ENCODE measurements at regions not wholly inside any gene's neighbourhood (a gene's known extent, or its start where the extent isn't known, plus 50 kb on each side); places are given as distances from the start of the nearest gene placed in this dataset.

DNA sequence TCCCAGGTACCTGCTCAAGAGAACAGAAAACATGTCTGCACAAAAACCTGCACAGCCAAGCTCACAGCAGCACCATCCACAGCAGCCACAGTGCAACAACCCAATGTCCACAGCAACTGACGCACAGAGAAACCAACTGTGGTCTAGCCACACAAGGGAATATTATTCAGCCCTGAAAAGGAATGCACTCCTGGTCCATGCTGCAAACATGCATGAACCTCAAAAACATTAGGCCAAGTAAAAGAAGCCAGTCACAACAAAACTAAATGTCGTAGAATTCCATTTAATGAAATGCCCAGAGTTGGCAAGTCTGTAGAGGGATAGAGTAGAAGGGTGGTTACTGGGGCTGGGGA, 60.6 kb downstream of the MYEOV start:
- DNase-seq (no peak), ATAC-seq (ENCODE audit: low read depth in 2 of 2) (no peak)
- no peaks in the 10 kb centered on the region for H3K27me3 ChIP-seq (ENCODE audit: control insufficient read depth, insufficient read depth, low read length)
- no peak overlapping the region for H3K27ac Mint-ChIP-seq
- no peaks in the 10 kb centered on the region for H3K36me3 Mint-ChIP-seq
- no peaks in the 10 kb centered on the region for H3K36me3 ChIP-seq (ENCODE audit: control insufficient read depth, insufficient read depth, low read length)
- H3K4me3 ChIP-seq (ENCODE audit: low read depth, low read length), result no peak overlapping the region
- no peaks in the 10 kb centered on the region for H3K4me1 Mint-ChIP-seq
- peaks cover 10% of the 10 kb centered on the region for H3K27me3 Mint-ChIP-seq
- H3K4me1 ChIP-seq (ENCODE audit: control insufficient read depth, insufficient read depth, low read length, poor library complexity, severe bottlenecking), result no peaks in the 10 kb centered on the region
- H3K27ac ChIP-seq (ENCODE audit: insufficient read depth, low read length, poor library complexity, severe bottlenecking), result no peak overlapping the region
- H3K9me3 Mint-ChIP-seq, result peaks cover 0 to 4% (median 0%) of the 10 kb centered on the region in 7 donors
- no peak overlapping the region for H3K4me3 Mint-ChIP-seq
- H3K9me3 ChIP-seq (ENCODE audit: control insufficient read depth in 2 of 2, low read length in 2 of 2), result peaks cover 0 to under 1% of the 10 kb centered on the region in 2 experiments

DNA sequence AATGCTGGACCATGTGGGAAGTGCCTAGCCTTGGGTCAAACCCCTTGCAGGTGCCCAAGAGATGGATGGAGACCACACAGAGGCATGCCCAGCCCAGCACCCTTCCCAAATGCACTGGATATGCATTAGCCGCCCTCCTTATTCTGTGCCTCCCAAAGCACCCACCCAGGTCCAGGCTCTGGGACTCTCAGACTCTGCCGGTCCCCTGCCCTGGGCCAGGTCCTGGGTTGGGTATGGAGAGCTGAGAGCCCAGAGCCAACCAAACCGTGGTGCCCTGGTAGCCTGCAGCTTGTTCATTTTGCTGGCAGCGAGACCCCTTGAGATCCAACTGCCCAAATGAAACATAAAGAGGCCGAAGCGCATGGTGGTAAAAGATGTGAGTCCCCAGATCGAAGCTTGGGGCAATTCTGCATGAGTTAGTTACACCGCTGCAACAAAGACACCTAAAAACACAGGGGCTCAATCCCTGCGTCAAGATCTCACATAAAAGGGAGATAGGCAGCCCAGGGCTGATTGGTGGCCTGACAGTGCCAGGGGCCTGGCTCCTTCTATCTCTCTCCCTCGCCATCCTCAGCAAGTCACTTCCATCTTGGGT, 61.5 kb downstream of the MYEOV start:
- Histone ChIP-seq H3K4me3 (ENCODE audit: low read depth, low read length) (no peak overlapping the region), H3K9me3 (ENCODE audit: control insufficient read depth in 2 of 2, low read length in 2 of 2) (peaks cover 0 to 5% of the 10 kb centered on the region in 2 experiments), H3K27me3 (ENCODE audit: control insufficient read depth, insufficient read depth, low read length) (peaks cover 2% of the 10 kb centered on the region), H3K27ac (ENCODE audit: insufficient read depth, low read length, poor library complexity, severe bottlenecking) (no peak overlapping the region), H3K36me3 (ENCODE audit: control insufficient read depth, insufficient read depth, low read length) (no peaks in the 10 kb centered on the region), H3K4me1 (ENCODE audit: control insufficient read depth, insufficient read depth, low read length, poor library complexity, severe bottlenecking) (no peaks in the 10 kb centered on the region)
- peaks cover 9% of the 10 kb centered on the region for H3K27me3 Mint-ChIP-seq
- ATAC-seq (ENCODE audit: low read depth in 2 of 2), result no peak
- H3K4me1 Mint-ChIP-seq, result no peaks in the 10 kb centered on the region
- no peak for DNase-seq
- no peak overlapping the region for H3K27ac Mint-ChIP-seq
- no peak overlapping the region for H3K4me3 Mint-ChIP-seq
- peaks cover 0 to 6% (median 0%) of the 10 kb centered on the region in 7 donors for H3K9me3 Mint-ChIP-seq
- no peaks in the 10 kb centered on the region for H3K36me3 Mint-ChIP-seq

DNA sequence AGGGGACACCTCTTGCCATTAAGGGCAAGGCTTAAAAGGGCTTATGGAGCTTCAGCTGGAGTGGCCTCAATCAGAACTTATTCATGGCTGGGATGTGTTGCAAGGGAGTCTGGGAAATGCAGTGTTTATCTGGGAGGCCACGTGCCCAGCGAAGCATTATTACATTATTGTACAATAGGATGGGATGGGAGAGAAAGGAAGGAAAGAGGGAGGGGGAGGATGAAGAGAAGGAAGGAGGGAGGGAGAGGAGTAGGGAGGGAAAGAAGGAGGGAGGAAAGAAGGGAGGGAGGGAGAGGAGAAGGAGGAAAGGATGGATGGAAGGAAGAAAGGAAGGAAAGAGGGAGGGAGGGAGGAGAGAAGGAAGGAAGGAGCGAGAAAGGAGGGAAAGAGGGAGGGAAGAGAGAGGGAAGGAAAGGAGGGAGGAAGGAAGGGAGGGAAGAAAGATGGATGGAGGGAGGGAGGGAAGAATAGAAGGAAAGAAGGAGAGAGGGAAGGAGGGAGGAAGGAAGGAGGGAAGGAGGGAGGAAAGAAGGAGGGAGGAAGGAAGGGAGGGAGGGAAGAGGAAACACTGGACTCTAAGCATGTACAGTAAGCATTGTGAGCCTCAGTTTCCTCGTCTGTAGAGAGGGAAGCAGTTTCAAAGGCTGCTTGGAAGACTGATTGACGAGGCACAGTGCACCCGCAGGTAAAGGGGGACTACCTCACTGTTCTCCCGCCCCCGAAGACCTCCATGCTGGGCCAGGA, 62.2 kb downstream of the MYEOV start:
- Histone ChIP-seq H3K27ac (ENCODE audit: insufficient read depth, low read length, poor library complexity, severe bottlenecking) (no peak overlapping the region), H3K27me3 (ENCODE audit: control insufficient read depth, insufficient read depth, low read length) (peaks cover 2% of the 10 kb centered on the region), H3K9me3 (ENCODE audit: control insufficient read depth in 2 of 2, low read length in 2 of 2) (peaks cover 0 to 5% of the 10 kb centered on the region in 2 experiments), H3K36me3 (ENCODE audit: control insufficient read depth, insufficient read depth, low read length) (no peaks in the 10 kb centered on the region), H3K4me1 (ENCODE audit: control insufficient read depth, insufficient read depth, low read length, poor library complexity, severe bottlenecking) (no peaks in the 10 kb centered on the region), H3K4me3 (ENCODE audit: low read depth, low read length) (no peak overlapping the region)
- Mint-ChIP-seq H3K9me3 (peaks cover 0 to 6% (median 0%) of the 10 kb centered on the region in 7 donors), H3K4me1 (no peaks in the 10 kb centered on the region), H3K27me3 (peaks cover 9% of the 10 kb centered on the region), H3K27ac (no peak overlapping the region), H3K4me3 (no peak overlapping the region), H3K36me3 (no peaks in the 10 kb centered on the region)
- ATAC-seq (ENCODE audit: low read depth in 2 of 2), result no peak
- no peak for DNase-seq

DNA sequence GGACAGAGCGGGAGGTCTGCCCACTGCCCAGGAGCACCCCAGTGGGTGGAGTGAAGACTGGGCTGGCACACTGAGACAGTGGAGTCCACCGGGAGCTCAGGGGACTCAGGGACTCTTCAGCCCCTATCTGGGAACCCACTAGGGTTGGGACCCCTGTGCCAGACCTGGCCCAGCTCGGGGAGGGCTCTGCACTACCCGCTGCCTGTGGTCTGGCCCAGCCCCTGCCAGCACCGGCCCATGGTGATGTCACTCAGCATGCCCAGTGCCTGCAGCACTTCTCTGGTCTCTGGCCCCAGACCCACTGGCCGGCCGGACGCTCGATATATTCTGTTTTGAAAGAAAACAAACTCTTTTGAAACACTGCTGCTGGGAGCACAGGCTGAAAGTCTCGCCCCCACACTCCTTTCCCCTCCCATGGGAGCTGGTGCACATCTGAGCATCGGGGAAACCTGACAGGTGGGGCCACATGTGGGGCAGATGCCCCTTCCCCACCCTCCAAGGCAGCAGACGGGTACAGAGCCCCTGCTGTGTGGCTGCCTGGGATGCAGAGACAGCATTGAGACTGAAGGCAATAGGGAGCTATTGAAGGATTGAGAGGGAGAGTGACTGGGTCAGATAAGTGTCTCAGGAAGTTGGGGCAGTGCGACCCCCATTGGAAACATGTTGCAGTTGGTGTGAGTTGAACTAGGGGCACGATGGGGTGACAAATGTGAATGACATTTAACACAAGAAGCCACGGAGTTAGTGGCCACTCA, 62.9 kb downstream of the MYEOV start:
- DNase-seq (no peak), ATAC-seq (ENCODE audit: low read depth in 2 of 2) (no peak)
- no peak overlapping the region for H3K27ac ChIP-seq (ENCODE audit: insufficient read depth, low read length, poor library complexity, severe bottlenecking)
- H3K36me3 ChIP-seq (ENCODE audit: control insufficient read depth, insufficient read depth, low read length), result no peaks in the 10 kb centered on the region
- Mint-ChIP-seq H3K9me3 (peaks cover 0 to 6% (median 0%) of the 10 kb centered on the region in 7 donors), H3K27ac (no peak overlapping the region), H3K27me3 (peaks cover 15% of the 10 kb centered on the region), H3K36me3 (no peaks in the 10 kb centered on the region), H3K4me3 (no peak overlapping the region), H3K4me1 (no peaks in the 10 kb centered on the region)
- peaks cover 0 to 5% of the 10 kb centered on the region in 2 experiments for H3K9me3 ChIP-seq (ENCODE audit: control insufficient read depth in 2 of 2, low read length in 2 of 2)
- H3K4me1 ChIP-seq (ENCODE audit: control insufficient read depth, insufficient read depth, low read length, poor library complexity, severe bottlenecking), result no peaks in the 10 kb centered on the region
- peaks cover 2% of the 10 kb centered on the region for H3K27me3 ChIP-seq (ENCODE audit: control insufficient read depth, insufficient read depth, low read length)
- no peak overlapping the region for H3K4me3 ChIP-seq (ENCODE audit: low read depth, low read length)

DNA sequence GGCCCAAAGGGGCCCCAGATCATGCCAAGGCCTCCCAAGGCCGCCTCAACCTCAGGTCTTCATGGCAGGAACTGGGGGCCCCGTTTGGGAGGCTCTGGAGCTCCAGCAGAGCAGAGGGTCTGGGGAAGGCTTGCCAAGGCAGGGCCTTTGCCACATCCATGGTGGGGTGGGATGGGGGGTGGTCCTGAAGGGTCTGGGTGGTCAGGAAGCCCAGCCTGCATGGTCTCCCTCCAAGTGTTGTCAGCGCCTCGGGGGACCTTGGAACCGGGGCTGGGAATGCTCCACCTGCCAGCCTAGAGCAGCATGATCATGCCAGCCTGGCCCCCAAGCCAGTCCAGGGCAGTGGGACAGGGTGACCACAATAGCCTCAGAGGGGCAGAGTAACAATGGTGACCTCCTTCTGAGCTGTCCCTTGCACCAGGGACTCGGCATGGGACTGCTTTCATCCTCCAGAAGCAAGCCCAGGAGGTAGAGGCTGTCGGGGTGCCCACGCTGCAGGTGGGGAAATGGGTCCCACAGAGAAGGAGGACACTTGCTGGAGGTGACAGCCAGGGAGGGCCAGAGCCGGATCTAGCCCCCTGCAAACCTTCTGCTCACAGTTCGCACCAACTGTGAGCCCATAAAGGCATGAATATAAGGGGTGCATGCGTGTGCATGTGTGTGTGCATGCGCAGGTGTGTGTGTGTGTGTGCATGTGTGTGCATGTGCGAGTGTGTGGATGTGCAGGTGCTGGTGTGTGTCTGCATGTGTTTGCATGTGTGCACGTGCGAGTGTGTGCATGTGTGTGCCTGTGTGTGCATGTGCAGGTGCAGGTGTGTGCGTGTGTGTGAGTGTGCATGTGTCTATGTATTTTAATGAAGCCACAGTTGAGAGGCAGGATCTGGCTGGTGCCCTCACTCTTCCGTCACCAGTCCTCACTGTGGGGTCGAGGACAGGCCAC, 63.8 kb downstream of the MYEOV start:
- no peaks in the 10 kb centered on the region for H3K36me3 ChIP-seq (ENCODE audit: control insufficient read depth, insufficient read depth, low read length)
- peaks cover 2% of the 10 kb centered on the region for H3K27me3 ChIP-seq (ENCODE audit: control insufficient read depth, insufficient read depth, low read length)
- Mint-ChIP-seq H3K27ac (no peak overlapping the region), H3K27me3 (peaks cover 10% of the 10 kb centered on the region), H3K9me3 (peaks cover 0 to 6% (median 0%) of the 10 kb centered on the region in 7 donors), H3K36me3 (no peaks in the 10 kb centered on the region), H3K4me3 (no peak overlapping the region), H3K4me1 (no peaks in the 10 kb centered on the region)
- H3K4me1 ChIP-seq (ENCODE audit: control insufficient read depth, insufficient read depth, low read length, poor library complexity, severe bottlenecking), result no peaks in the 10 kb centered on the region
- no peak overlapping the region for H3K4me3 ChIP-seq (ENCODE audit: low read depth, low read length)
- peaks cover 0 to 5% of the 10 kb centered on the region in 2 experiments for H3K9me3 ChIP-seq (ENCODE audit: control insufficient read depth in 2 of 2, low read length in 2 of 2)
- DNase-seq, result no peak
- ATAC-seq (ENCODE audit: low read depth in 2 of 2), result no peak
- no peak overlapping the region for H3K27ac ChIP-seq (ENCODE audit: insufficient read depth, low read length, poor library complexity, severe bottlenecking)

DNA sequence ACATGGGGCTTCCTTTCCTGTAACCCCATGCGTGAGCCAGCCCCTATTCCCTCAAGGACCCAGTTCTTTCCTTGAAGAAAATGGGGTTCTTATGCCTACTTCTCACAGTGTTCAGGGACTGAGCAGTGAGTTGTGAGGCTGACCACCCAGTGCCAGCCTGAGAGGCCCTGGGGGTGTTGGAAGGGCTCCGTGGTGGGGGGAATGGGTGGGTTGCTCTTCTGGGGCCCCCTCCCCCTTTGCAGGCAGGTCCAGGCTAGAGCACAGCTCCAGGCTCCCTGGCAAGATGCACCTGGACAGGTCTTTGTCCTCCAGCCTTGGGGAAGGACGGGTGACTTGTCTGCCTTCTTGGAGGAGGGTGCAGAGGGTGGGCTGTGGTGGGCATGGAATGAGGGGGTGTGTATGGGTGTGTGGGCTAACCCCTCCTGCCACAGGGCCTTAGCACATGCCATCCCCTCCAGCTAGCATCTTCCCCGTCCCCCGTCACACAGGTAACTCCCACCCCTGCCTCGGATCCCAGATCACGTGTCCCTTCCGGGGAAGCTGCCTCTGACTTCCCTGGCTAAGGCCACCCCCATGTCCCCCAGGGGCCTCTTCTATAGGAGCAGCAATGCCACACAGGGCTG, 64.6 kb downstream of the MYEOV start:
- DNase-seq, result no peak
- Mint-ChIP-seq H3K4me1 (no peaks in the 10 kb centered on the region), H3K4me3 (peak overlapping the region in 1 of 4 donors; percentile 21), H3K27me3 (peaks cover 10% of the 10 kb centered on the region), H3K36me3 (no peaks in the 10 kb centered on the region), H3K27ac (no peak overlapping the region), H3K9me3 (peaks cover 0 to 6% (median 0%) of the 10 kb centered on the region in 7 donors)
- Histone ChIP-seq H3K4me3 (ENCODE audit: low read depth, low read length) (no peak overlapping the region), H3K36me3 (ENCODE audit: control insufficient read depth, insufficient read depth, low read length) (no peaks in the 10 kb centered on the region), H3K9me3 (ENCODE audit: control insufficient read depth in 2 of 2, low read length in 2 of 2) (peaks cover 0 to 5% of the 10 kb centered on the region in 2 experiments), H3K27me3 (ENCODE audit: control insufficient read depth, insufficient read depth, low read length) (peaks cover 2% of the 10 kb centered on the region), H3K27ac (ENCODE audit: insufficient read depth, low read length, poor library complexity, severe bottlenecking) (no peak overlapping the region), H3K4me1 (ENCODE audit: control insufficient read depth, insufficient read depth, low read length, poor library complexity, severe bottlenecking) (no peaks in the 10 kb centered on the region)
- no peak for ATAC-seq (ENCODE audit: low read depth in 2 of 2)
